ENCODE measurements at regions not wholly inside any gene's neighbourhood (a gene's known extent, or its start where the extent isn't known, plus 50 kb on each side); places are given as distances from the start of the nearest gene placed in this dataset.

GRCh38 chr3:127132876-127133275 is 60.1 kb upstream of the PRR23E start:
- TF ChIP-seq, protein P1, sequence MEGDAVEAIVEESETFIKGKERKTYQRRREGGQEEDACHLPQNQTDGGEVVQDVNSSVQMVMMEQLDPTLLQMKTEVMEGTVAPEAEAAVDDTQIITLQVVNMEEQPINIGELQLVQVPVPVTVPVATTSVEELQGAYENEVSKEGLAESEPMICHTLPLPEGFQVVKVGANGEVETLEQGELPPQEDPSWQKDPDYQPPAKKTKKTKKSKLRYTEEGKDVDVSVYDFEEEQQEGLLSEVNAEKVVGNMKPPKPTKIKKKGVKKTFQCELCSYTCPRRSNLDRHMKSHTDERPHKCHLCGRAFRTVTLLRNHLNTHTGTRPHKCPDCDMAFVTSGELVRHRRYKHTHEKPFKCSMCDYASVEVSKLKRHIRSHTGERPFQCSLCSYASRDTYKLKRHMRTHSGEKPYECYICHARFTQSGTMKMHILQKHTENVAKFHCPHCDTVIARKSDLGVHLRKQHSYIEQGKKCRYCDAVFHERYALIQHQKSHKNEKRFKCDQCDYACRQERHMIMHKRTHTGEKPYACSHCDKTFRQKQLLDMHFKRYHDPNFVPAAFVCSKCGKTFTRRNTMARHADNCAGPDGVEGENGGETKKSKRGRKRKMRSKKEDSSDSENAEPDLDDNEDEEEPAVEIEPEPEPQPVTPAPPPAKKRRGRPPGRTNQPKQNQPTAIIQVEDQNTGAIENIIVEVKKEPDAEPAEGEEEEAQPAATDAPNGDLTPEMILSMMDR (IDR thresholded peaks at IDR 0.05; ENCODE audit: insufficient read depth, low read length): no peak
- DNase-seq (ENCODE audit: low read depth): no peak
- no peak overlapping the region for H3K4me3 ChIP-seq (ENCODE audit: low read depth, low read length)

- H3K4me3 ChIP-seq (ENCODE audit: low read depth, low read length): no peak overlapping the region
- DNase-seq (ENCODE audit: low read depth): no peak
- TF ChIP-seq, protein P1 (IDR thresholded peaks at IDR 0.05; ENCODE audit: insufficient read depth, low read length): no peak
Measured at GRCh38 chr3:127133971-127134370, 59.0 kb upstream of the PRR23E start.

GRCh38 chr3:127134466-127134865 is 58.5 kb upstream of the PRR23E start:
- TF ChIP-seq, protein P1 (IDR thresholded peaks at IDR 0.05; ENCODE audit: insufficient read depth, low read length): no peak
- DNase-seq (ENCODE audit: low read depth): no peak
- H3K4me3 ChIP-seq (ENCODE audit: low read depth, low read length): no peak overlapping the region

DNA sequence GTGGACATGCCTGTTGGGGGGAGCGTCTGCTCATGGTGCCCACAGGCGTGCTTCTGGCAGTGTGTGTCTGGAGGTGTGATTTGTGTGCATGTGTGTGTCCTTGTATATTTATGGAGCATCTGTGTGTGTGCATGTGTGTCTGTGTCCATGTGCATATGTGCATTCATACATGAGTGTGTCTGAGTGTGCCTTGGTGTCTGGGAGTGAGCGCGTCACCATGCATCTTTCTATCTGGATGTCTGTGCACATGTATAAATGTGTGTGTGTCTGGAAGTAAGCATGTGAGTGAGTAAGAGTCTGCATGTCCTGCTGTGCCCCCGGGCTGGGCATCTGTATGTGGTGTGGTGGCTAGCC is 58.1 kb upstream of the PRR23E start:
- no peak overlapping the region for H3K4me3 ChIP-seq (ENCODE audit: low read depth, low read length)
- DNase-seq (ENCODE audit: low read depth): no peak
- TF ChIP-seq, protein P1 (IDR thresholded peaks at IDR 0.05; ENCODE audit: insufficient read depth, low read length): no peak

- DNase-seq (ENCODE audit: low read depth): peak; percentile 13
Measured at GRCh38 chr3:127135241-127136023, 57.5 kb upstream of the PRR23E start.

DNA sequence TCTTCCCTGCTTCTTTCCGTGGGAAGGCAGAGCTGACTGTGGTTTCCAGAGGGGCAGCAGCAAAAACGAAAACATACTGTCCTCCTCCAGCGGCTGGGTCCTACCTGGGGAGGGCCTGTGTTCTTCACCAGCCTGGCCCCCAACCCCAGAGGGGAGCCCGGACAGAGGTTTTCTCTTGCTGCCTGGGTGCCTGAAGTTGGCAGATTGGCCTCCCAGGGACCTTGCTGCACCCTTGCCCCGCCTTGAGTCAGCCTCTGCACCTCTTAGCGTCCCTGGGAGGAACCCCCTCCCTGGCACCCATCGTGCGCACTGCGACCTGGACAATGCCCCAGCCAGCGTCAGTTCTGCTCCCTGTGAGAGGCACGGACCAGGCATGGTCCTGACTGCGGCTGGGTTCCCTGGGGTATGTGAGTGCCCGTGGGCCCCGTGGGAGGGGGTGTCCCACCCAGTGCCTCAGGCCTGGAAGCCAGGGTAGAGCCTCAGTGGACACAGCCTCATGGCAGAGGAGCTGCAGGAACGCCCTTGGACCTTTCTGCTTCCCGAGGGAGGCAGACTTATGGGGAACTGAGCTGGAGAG is 56.8 kb upstream of the PRR23E start:
- TF ChIP-seq, protein P1 (IDR thresholded peaks at IDR 0.05; ENCODE audit: insufficient read depth, low read length): no peak
- DNase-seq (ENCODE audit: low read depth): no peak
- H3K4me3 ChIP-seq (ENCODE audit: low read depth, low read length): no peak overlapping the region

More at GRCh38 chr3:127135241-127136023, 57.5 kb upstream of the PRR23E start:
- TF ChIP-seq, protein P1 (IDR thresholded peaks at IDR 0.05; ENCODE audit: insufficient read depth, low read length): no peak
- no peak overlapping the region for H3K4me3 ChIP-seq (ENCODE audit: low read depth, low read length)
